GM12873 (cell line): ENCODE measurements at regions not wholly inside any gene's neighbourhood (a gene's known extent, or its start where the extent isn't known, plus 50 kb on each side); places are given as distances from the start of the nearest gene placed in this dataset.

Source experiments
- TF ChIP-seq, protein P1 (sequence below): IDR thresholded peaks from 2 replicates; pipeline ENCODE4 v1.5.1; 2012; ENCODE audit warnings: low read depth, mild to moderate bottlenecking, moderate library complexity, low read length, control low read depth; ENCODE audit not compliant: insufficient read depth; ENCODE audit errors: missing control alignments

DNA sequence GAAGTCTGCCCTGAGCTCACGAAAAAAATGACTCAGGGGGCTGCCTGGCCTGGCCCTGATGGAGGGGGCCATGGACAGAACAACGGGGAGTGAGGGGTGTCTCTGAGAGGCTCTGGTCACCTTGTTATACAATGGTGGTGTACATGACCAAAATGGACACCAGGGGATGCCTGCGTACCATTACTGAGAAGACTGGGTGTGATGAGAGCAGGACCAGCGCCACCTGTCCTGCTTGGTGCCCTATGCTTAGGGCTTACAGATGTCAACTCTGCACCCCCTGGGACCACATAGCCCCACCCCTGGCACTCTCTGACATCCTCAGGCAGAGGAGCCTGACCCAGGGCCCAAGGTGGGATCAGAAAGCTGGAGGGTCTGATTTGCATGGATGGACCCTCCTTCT, 104.8 kb downstream of the ZNF280B start:
- TF ChIP-seq, protein P1, sequence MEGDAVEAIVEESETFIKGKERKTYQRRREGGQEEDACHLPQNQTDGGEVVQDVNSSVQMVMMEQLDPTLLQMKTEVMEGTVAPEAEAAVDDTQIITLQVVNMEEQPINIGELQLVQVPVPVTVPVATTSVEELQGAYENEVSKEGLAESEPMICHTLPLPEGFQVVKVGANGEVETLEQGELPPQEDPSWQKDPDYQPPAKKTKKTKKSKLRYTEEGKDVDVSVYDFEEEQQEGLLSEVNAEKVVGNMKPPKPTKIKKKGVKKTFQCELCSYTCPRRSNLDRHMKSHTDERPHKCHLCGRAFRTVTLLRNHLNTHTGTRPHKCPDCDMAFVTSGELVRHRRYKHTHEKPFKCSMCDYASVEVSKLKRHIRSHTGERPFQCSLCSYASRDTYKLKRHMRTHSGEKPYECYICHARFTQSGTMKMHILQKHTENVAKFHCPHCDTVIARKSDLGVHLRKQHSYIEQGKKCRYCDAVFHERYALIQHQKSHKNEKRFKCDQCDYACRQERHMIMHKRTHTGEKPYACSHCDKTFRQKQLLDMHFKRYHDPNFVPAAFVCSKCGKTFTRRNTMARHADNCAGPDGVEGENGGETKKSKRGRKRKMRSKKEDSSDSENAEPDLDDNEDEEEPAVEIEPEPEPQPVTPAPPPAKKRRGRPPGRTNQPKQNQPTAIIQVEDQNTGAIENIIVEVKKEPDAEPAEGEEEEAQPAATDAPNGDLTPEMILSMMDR = peak; percentile 14

DNA sequence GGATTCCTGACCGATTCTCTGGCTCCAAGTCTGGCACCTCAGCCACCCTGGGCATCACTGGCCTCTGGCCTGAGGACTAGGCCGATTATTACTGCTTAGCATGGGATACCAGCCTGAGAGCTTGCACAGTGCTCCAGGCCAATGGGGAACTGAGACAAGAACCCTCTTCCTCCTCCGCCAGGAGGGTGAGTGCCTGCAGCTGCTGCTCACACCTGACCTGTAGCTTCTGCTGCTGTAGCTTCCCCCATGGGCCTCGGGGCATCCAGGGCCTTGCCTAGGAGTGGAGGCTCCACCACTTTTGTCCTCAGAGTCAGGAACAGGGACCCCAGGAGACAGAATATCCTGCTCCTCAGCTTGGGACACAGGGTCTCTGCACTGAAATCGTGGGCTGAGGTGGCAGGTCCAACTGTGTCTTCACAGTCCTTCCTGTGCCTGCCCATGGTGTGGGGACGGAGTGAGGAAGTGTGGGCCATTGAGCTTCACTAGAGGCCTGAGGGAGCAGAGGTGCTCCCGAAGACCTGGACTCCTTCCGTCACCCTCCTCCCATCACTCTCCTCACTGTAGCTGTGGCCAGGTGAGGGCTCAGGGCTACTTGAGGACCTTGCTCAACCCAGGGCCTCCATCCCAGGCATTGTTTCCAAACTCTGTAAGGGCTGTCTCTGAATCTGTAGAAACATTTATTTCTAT, 103.8 kb downstream of the ZNF280B start:
- TF ChIP-seq, protein P1 = no peak

DNA sequence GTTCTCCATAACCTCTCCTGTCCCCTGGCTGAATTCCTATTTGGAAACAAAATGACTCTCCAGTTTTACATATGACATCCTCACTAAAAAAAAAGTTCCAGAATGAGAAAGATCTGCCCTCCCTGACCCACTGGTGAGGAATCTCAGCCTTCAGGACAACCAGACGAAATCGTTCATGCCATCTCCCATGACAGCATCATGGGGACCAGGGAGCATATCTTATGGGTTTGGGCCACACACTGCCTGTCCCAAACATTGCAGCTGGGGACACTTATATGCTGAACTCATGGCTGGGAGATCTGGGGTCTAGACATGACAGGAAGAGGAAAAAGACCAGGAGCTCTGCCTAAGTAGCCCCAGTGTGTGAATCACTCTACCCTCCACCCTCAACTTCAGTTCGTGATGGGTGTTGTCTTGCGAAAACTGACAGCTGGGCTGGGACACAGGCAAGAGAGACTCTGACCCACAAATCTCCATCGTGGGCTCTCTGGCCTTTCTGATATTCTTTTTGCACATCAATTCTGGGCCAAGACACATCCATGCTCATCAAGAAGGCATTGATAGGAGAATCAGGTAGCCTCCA, 102.0 kb downstream of the ZNF280B start:
- TF ChIP-seq, protein P1 = no peak

DNA sequence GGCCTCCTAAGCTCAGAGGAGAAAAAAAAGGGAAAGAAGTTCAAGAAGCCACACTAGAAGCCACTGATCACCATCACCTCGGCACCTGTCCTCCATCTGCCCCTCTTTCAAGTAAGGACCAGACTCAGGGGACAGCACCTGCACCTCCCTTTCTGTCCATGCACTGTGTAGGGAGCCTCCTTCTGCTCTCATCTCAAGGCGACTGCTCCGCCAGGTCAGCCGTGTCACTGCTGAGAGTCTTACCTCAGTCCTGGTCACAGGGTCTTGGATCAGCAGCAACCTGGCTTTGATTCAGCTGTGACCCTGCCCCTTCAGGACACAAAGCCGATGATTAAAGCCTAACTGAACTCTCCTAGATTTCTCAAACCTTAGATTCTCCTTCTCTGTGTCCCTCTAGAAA, 101.5 kb downstream of the ZNF280B start:
- TF ChIP-seq, protein P1 = no peak

DNA sequence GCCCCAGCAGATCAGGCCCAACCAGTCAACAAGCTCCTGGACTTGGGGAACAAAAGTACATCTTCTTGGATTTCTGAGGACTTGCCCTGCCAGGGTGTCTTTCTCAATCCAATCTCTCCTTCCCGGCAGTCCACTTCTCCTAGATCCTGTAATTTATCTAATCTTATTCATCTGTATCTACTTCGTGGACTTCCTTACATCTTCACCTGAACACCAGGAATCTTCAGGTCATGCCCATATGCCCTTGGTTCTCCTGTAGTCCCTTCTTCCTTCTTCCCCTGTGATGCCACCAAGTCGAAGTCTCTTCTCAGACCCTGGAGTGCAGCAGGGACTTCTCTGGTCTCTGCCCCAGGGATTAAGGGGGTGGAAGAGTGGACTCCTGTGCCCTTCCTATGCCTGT, 100.3 kb downstream of the ZNF280B start:
- TF ChIP-seq, protein P1 = no peak

DNA sequence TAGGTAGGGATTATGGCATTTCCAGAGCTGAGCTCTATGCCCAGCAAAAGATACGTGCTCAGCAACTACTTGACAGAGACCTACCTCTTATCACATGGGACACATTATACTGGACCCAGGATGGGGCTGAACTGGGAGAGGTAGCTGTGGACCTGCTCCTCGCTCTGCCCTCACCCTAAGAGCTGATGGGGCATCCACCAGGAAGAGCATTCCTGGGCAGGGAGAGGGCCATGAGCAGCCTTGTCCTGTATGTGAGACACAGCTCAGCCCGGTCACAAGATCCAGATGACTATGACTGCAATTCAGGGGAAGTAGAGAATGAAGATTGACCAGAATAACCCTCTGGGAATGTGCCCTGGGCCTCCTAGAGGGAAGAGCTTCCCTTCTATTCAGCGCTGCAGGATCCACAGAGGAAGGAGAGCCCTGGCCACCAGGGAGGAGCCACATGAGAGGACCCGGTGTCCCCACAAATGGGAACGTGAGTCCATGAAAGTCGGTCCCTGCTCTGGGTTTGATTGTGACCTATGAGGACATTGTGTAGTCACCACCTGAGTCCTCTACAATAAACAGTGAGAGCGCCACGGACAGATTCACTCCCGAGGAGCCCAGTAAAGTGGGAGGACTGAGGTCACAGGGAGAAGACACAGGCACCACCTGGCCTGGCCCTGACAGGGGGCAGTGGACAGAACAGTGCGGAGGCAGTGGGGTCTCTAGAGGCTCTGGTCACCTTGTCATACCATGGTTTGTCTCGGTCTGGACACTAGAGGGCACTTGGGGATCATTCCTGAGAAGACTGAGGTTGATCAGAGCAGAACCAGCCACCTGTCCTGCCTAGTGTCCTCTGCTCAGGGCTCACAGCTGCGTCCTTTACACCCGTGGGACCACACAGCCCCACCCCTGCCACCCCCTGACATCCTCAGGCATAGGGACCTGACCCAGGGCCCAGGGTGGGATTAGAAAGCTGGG, 99.5 kb downstream of the ZNF280B start:
- TF ChIP-seq, protein P1 = peak; percentile 66

DNA sequence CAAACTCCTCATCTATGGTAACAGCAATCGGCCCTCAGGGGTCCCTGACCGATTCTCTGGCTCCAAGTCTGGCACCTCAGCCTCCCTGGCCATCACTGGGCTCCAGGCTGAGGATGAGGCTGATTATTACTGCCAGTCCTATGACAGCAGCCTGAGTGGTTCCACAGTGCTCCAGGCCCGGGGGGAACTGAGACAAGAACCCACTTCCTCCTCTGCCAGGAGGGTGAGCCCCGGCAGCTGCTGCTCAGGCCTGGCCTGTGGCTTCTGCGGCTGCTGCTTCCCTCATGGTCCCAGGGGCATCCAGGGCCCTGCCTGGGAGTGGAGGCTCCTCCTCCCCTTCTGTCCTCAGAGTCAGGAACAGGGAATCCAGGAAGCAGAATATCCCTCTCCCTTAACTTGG, 98.4 kb downstream of the ZNF280B start:
- TF ChIP-seq, protein P1 = no peak
